Kidney (tissue), 13 donors: ENCODE measurements at regions not wholly inside any gene's neighbourhood (a gene's known extent, or its start where the extent isn't known, plus 50 kb on each side); places are given as distances from the start of the nearest gene placed in this dataset.

Experiments used
- DNase-seq, 5 donors: peaks; one replicate each; pipeline ENCODE4 v3.0.0-alpha.2; 2013 to 2020
- FAIRE-seq: peaks from 2 replicates; lab custom pipeline; 2012; peaks lifted over from hg19 to GRCh38; lab: Jason Lieb, UNC
- H3K27ac ChIP-seq, 2 donors: one replicate each; pipeline ENCODE4 v1.7.0; 2013; ENCODE audit warnings: low read depth in 2 of 2, low read length in 2 of 2, inconsistent platforms in 1 of 2
- H3K27me3 ChIP-seq: one replicate; pipeline ENCODE4 v1.7.1; 2013; ENCODE audit warnings: low read length, inconsistent platforms; ENCODE audit not compliant: control insufficient read depth, insufficient read depth
- H3K36me3 ChIP-seq, 3 donors: one replicate each; pipeline versions ENCODE4 v1.7.0 to v1.7.1; 2013; ENCODE audit warnings: low read length in 3 of 3, control low read depth in 1 of 3, inconsistent platforms in 1 of 3; ENCODE audit not compliant: insufficient read depth in 3 of 3, control insufficient read depth in 2 of 3
- H3K4me1 ChIP-seq, 3 donors: one replicate each; pipeline versions ENCODE4 v1.7.0 to v1.7.1; 2013; ENCODE audit warnings: low read length in 3 of 3, inconsistent platforms in 1 of 3, low read depth in 1 of 3; ENCODE audit not compliant: control insufficient read depth in 2 of 3, insufficient read depth in 2 of 3
- H3K4me3 ChIP-seq, 3 donors: one replicate each; pipeline versions ENCODE4 v1.7.0 to v1.8.1; 2013; ENCODE audit warnings: low read length in 3 of 3, control low read depth in 1 of 3, inconsistent platforms in 1 of 3
- H3K9ac ChIP-seq, 3 donors: one replicate each; pipeline versions ENCODE4 v1.7.0 to v1.7.1; 2013; ENCODE audit warnings: low read length in 3 of 3, control low read depth in 1 of 3, inconsistent platforms in 1 of 3
- H3K9me3 ChIP-seq, 3 donors: one replicate each; pipeline versions ENCODE4 v1.7.0 to v1.7.1; 2013; ENCODE audit warnings: low read length in 3 of 3, control low read depth in 1 of 3, inconsistent platforms in 1 of 3; ENCODE audit not compliant: control insufficient read depth in 2 of 3, insufficient read depth in 1 of 3
- intact Hi-C: fragments of 100-400 bp; cut with DNase I; formaldehyde crosslinking; loops from one replicate; pipeline ENCODE4 v1.11.1; 2022
- TF ChIP-seq, protein P1 (sequence below): IDR thresholded peaks from 3 replicates; pipeline ENCODE4 v1.5.1; 2012; ENCODE audit warnings: mild to moderate bottlenecking, moderate library complexity, borderline replicate concordance; ENCODE audit not compliant: insufficient read depth; ENCODE audit errors: extremely low read depth
- donor health status: control.
- donor health status: control.
- donor health status: control.
- donor health status: control.
- donor health status: control.
- donor health status: DM: yes; HTN: yes; CAD: no.
- donor health status: Normal renal cell carcinoma (clear cell type).

GRCh38 chr11:26186389-26186788 is 145.5 kb upstream of the ANO3 start:
- peaks cover 0 to 7% (median 0%) of the 10 kb centered on the region in 3 donors for H3K4me1 ChIP-seq
- FAIRE-seq (no peak), DNase-seq (no peak)
- no peak overlapping the region for H3K9ac ChIP-seq
- no peaks in the 10 kb centered on the region for H3K27me3 ChIP-seq
- TF ChIP-seq, protein P1, sequence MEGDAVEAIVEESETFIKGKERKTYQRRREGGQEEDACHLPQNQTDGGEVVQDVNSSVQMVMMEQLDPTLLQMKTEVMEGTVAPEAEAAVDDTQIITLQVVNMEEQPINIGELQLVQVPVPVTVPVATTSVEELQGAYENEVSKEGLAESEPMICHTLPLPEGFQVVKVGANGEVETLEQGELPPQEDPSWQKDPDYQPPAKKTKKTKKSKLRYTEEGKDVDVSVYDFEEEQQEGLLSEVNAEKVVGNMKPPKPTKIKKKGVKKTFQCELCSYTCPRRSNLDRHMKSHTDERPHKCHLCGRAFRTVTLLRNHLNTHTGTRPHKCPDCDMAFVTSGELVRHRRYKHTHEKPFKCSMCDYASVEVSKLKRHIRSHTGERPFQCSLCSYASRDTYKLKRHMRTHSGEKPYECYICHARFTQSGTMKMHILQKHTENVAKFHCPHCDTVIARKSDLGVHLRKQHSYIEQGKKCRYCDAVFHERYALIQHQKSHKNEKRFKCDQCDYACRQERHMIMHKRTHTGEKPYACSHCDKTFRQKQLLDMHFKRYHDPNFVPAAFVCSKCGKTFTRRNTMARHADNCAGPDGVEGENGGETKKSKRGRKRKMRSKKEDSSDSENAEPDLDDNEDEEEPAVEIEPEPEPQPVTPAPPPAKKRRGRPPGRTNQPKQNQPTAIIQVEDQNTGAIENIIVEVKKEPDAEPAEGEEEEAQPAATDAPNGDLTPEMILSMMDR = no peak
- H3K27ac ChIP-seq = no peak overlapping the region
- no peaks in the 10 kb centered on the region for H3K36me3 ChIP-seq
- intact Hi-C loops = no loop called here
- H3K4me3 ChIP-seq = no peak overlapping the region
- no peaks in the 10 kb centered on the region for H3K9me3 ChIP-seq

GRCh38 chr11:26187639-26188038 is 144.3 kb upstream of the ANO3 start:
- H3K27me3 ChIP-seq = no peaks in the 10 kb centered on the region
- H3K27ac ChIP-seq = peak overlapping the region in 1 of 2 donors; percentile 53
- H3K9ac ChIP-seq = no peak overlapping the region
- intact Hi-C loops = no loop called here
- H3K9me3 ChIP-seq = no peaks in the 10 kb centered on the region
- no peaks in the 10 kb centered on the region for H3K36me3 ChIP-seq
- no peak for DNase-seq
- TF ChIP-seq, protein P1 = no peak
- peaks cover 0 to 7% (median 0%) of the 10 kb centered on the region in 3 donors for H3K4me1 ChIP-seq
- peak; percentile 77 for FAIRE-seq
- no peak overlapping the region for H3K4me3 ChIP-seq

GRCh38 chr11:26188554-26188953 is 143.4 kb upstream of the ANO3 start:
- TF ChIP-seq, protein P1 = no peak
- peak in 1 of 5 donors; percentile 22 for DNase-seq
- H3K36me3 ChIP-seq = no peaks in the 10 kb centered on the region
- H3K9me3 ChIP-seq = no peaks in the 10 kb centered on the region
- H3K9ac ChIP-seq = no peak overlapping the region
- H3K27ac ChIP-seq = peak overlapping the region in 1 of 2 donors; percentile 8
- H3K27me3 ChIP-seq = no peaks in the 10 kb centered on the region
- no peak overlapping the region for H3K4me3 ChIP-seq
- FAIRE-seq = no peak
- intact Hi-C loops = no loop called here
- peaks cover 0 to 7% (median 0%) of the 10 kb centered on the region in 3 donors for H3K4me1 ChIP-seq

- DNase-seq (peak in 1 of 5 donors; percentile 12), FAIRE-seq (no peak)
- H3K9ac ChIP-seq = no peak overlapping the region
- H3K4me3 ChIP-seq = no peak overlapping the region
- TF ChIP-seq, protein P1 = no peak
- no peaks in the 10 kb centered on the region for H3K27me3 ChIP-seq
- intact Hi-C loops = no loop called here
- H3K27ac ChIP-seq = no peak overlapping the region
- no peaks in the 10 kb centered on the region for H3K36me3 ChIP-seq
- H3K9me3 ChIP-seq = no peaks in the 10 kb centered on the region
- peaks cover 0 to 7% (median 4%) of the 10 kb centered on the region in 3 donors for H3K4me1 ChIP-seq
Observed at GRCh38 chr11:26191193-26191592, 140.7 kb upstream of the ANO3 start.
